ENCODE measurements at regions not wholly inside any gene's neighbourhood (a gene's known extent, or its start where the extent isn't known, plus 50 kb on each side); places are given as distances from the start of the nearest gene placed in this dataset.

GRCh38 chr6:66421570-66421969 lies 714.5 kb upstream of the EYS start:
- TF ChIP-seq EP300 (IDR thresholded peaks at IDR 0.05; ENCODE audit: low read depth), result no peak
- TF ChIP-seq POLR2A (IDR thresholded peaks at IDR 0.05), result no peak
